ENCODE measurements at regions not wholly inside any gene's neighbourhood (a gene's known extent, or its start where the extent isn't known, plus 50 kb on each side); places are given as distances from the start of the nearest gene placed in this dataset.

DNA sequence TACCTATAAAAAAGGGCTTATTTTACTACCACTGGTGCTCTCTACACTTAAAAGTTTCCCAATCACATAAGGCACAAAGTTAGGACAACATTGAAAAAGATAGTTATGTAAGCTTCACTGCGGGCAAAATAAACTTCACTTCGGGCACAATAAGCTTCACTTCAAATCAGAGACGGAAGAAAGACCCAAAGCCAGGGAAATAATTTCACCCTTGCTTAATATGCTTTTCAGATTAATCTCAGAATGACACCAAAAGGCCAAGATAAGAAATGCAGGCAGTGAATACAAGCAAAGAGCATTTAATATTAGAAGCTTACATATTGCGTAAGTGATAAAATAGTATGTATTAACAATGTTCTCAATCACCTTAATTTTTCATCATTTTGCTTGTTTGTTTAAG is 444.2 kb downstream of the SETD4 start:
- TF ChIP-seq CTCF (conservative IDR thresholded peaks at IDR 0.05; ENCODE audit: low read length) (peak; percentile 65), EZH2phosphoT487 (IDR thresholded peaks at IDR 0.05; ENCODE audit: borderline replicate concordance, low read depth, low read length) (no peak)

All from OCI-LY7 (cell line).